Suppressor macrophage treated with lipopolysaccharide for 4 hours (primary cell): ENCODE measurements at regions not wholly inside any gene's neighbourhood (a gene's known extent, or its start where the extent isn't known, plus 50 kb on each side); places are given as distances from the start of the nearest gene placed in this dataset.

Experiments used
- DNase-seq: peaks from one replicate; pipeline ENCODE4 v3.0.0-alpha.2; 2020

GRCh38 chr3:27945229-27945628 is 223.1 kb upstream of the EOMES start:
- DNase-seq = no peak

- DNase-seq = peak; percentile 55
These were observed 238.0 kb upstream of the EOMES start for GRCh38 chr3:27960133-27960532.

- no peak for DNase-seq
These were observed 241.4 kb upstream of the EOMES start for GRCh38 chr3:27963519-27963918.

- no peak for DNase-seq
These were observed 249.5 kb upstream of the EOMES start for GRCh38 chr3:27971600-27971999.

- peak; percentile 96 for DNase-seq
These were observed 254.8 kb upstream of the EOMES start for GRCh38 chr3:27976933-27977332.

- no peak for DNase-seq
These were observed 256.3 kb upstream of the EOMES start for GRCh38 chr3:27978440-27978839.

- no peak for DNase-seq
These were observed 255.9 kb upstream of the CMC1 start for GRCh38 chr3:27985369-27986035.

GRCh38 chr3:27986234-27986879 is 255.1 kb upstream of the CMC1 start:
- no peak for DNase-seq

GRCh38 chr3:27990324-27990723 is 251.1 kb upstream of the CMC1 start:
- no peak for DNase-seq

GRCh38 chr3:27990837-27991236 is 250.6 kb upstream of the CMC1 start:
- DNase-seq = no peak

- DNase-seq = no peak
These were observed 248.4 kb upstream of the CMC1 start for GRCh38 chr3:27993051-27993450.

- no peak for DNase-seq
These were observed 240.8 kb upstream of the CMC1 start for GRCh38 chr3:28000608-28001007.

GRCh38 chr3:28008235-28008634 is 233.2 kb upstream of the CMC1 start:
- no peak for DNase-seq

GRCh38 chr3:28012830-28013229 is 228.6 kb upstream of the CMC1 start:
- DNase-seq = no peak

GRCh38 chr3:28013864-28014473 is 227.4 kb upstream of the CMC1 start:
- DNase-seq = no peak

- no peak for DNase-seq
These were observed 222.3 kb upstream of the CMC1 start for GRCh38 chr3:28018925-28019718.

GRCh38 chr3:28019740-28020139 is 221.7 kb upstream of the CMC1 start:
- DNase-seq = no peak

- no peak for DNase-seq
These were observed 218.5 kb upstream of the CMC1 start for GRCh38 chr3:28022916-28023315.

- no peak for DNase-seq
These were observed 212.9 kb upstream of the CMC1 start for GRCh38 chr3:28028554-28028953.

- DNase-seq = no peak
These were observed 208.2 kb upstream of the CMC1 start for GRCh38 chr3:28033059-28033784.

- DNase-seq = no peak
These were observed 204.5 kb upstream of the CMC1 start for GRCh38 chr3:28036599-28037575.

- no peak for DNase-seq
These were observed 202.2 kb upstream of the CMC1 start for GRCh38 chr3:28039234-28039633.
